B cell (primary cell): ENCODE measurements at regions not wholly inside any gene's neighbourhood (a gene's known extent, or its start where the extent isn't known, plus 50 kb on each side); places are given as distances from the start of the nearest gene placed in this dataset.

Source experiments
- ATAC-seq: fragments of 200-7000 bp; cut with Tn5 transposase; one replicate; pipeline ENCODE4 v1.10.0; 2021; ENCODE audit warnings: low read depth, mild to moderate bottlenecking, moderate number of reproducible peaks, moderate library complexity
- CTCF ChIA-PET: fragments of 350-600 bp; sonication (Branson Sonifier 250); formaldehyde crosslinking; loops from one replicate; lab custom pipeline; 2021; ENCODE audit warnings: antibody characterized with exemption, inconsistent platforms; lab: Charles Lee
- POLR2A ChIA-PET: fragments of 350-600 bp; sonication (Branson Sonifier 250); formaldehyde crosslinking; loops from one replicate; lab custom pipeline; 2021; ENCODE audit warnings: antibody characterized with exemption; lab: Charles Lee
- DNase-seq: peaks from one replicate; pipeline ENCODE4 v3.0.0; 2013
- H2AFZ ChIP-seq: 2 replicates; pipeline ENCODE4 v1.6.1; 2012; ENCODE audit warnings: mild to moderate bottlenecking, low read depth, low read length; ENCODE audit not compliant: insufficient read depth, poor library complexity, severe bottlenecking
- H3K27ac ChIP-seq, 2 donors: 1 replicate in 1 of 2; 2 replicates in 1 of 2; pipeline ENCODE4 v1.5.1; 2012 to 2013; ENCODE audit warnings: low read length in 2 of 2, mild to moderate bottlenecking in 2 of 2, moderate library complexity in 1 of 2
- H3K27me3 ChIP-seq, 4 experiments: fragments of 200-600 bp in 1 of 4; sonication (generic) in 1 of 4; replicated peaks in 1 of 4; 1 replicate in 2 of 4; 2 replicates in 2 of 4; pipeline versions ENCODE4 v1.6.1 to v1.7.0; 2013 to 2016; ENCODE audit warnings: low read length in 3 of 4, mild to moderate bottlenecking in 2 of 4, mixed read lengths in 1 of 4, moderate library complexity in 1 of 4; ENCODE audit not compliant: insufficient read depth in 4 of 4, control insufficient read depth in 3 of 4; ENCODE audit errors: control extremely low read depth in 1 of 4
- H3K36me3 ChIP-seq, 2 experiments: replicated peaks in 1 of 2; 1 replicate in 1 of 2; 2 replicates in 1 of 2; pipeline versions ENCODE4 v1.6.1 to v1.7.1; 2013; ENCODE audit warnings: low read length in 1 of 2; ENCODE audit not compliant: insufficient read depth in 2 of 2, control insufficient read depth in 1 of 2; ENCODE audit errors: control extremely low read depth in 1 of 2, extremely low read depth in 1 of 2
- H3K4me1 ChIP-seq, 2 donors: fragments of 200-600 bp in 1 of 2; sonication (generic) in 1 of 2; 1 replicate in 1 of 2; 2 replicates in 1 of 2; pipeline versions ENCODE4 v1.5.1 to v1.6.1; 2013 to 2017; ENCODE audit warnings: low read length in 2 of 2; ENCODE audit not compliant: control insufficient read depth in 2 of 2, insufficient read depth in 2 of 2
- H3K4me2 ChIP-seq: replicated peaks from 2 replicates; pipeline ENCODE3; 2012; ENCODE audit warnings: mild to moderate bottlenecking, low read depth, low read length; ENCODE audit not compliant: poor library complexity, severe bottlenecking
- H3K4me3 ChIP-seq, 5 experiments: fragments of 200-600 bp in 1 of 5; sonication (generic) in 1 of 5; 1 replicate in 3 of 5; 2 replicates in 2 of 5; pipeline versions ENCODE4 v1.5.1 to v1.7.0; 2011 to 2016; ENCODE audit warnings: low read length in 4 of 5, mild to moderate bottlenecking in 4 of 5, low read depth in 2 of 5, control low read depth in 1 of 5, moderate library complexity in 1 of 5; ENCODE audit not compliant: insufficient read depth in 1 of 5; ENCODE audit errors: control extremely low read depth in 1 of 5, extremely low read depth in 1 of 5
- H3K79me2 ChIP-seq: fragments of 200-600 bp; sonication (generic); one replicate; pipeline ENCODE4 v1.6.0; 2016; ENCODE audit warnings: low read length; ENCODE audit not compliant: control insufficient read depth, insufficient read depth
- H3K9ac ChIP-seq: fragments of 200-600 bp; sonication (generic); 2 replicates; pipeline ENCODE4 v1.6.1; 2017; ENCODE audit warnings: mild to moderate bottlenecking, low read length, moderate library complexity
- H3K9me3 ChIP-seq, 3 donors: one replicate each; pipeline versions ENCODE4 v1.6.1 to v1.7.1; 2013; ENCODE audit warnings: low read length in 2 of 3; ENCODE audit not compliant: control insufficient read depth in 2 of 3, insufficient read depth in 1 of 3; ENCODE audit errors: control extremely low read depth in 1 of 3
- H4K20me1 ChIP-seq: 2 replicates; pipeline ENCODE4 v1.6.0; 2012; ENCODE audit warnings: mild to moderate bottlenecking, low read length; ENCODE audit not compliant: insufficient read depth, control insufficient read depth, poor library complexity, severe bottlenecking
- H3K27ac Mint-ChIP-seq: one replicate; pipeline ENCODE4 v1.8.0; 2021; ENCODE audit warnings: mixed read lengths
- H3K27me3 Mint-ChIP-seq: one replicate; pipeline ENCODE4 v1.8.0; 2021; ENCODE audit warnings: mixed read lengths
- H3K4me1 Mint-ChIP-seq: one replicate; pipeline ENCODE4 v1.8.0; 2021; ENCODE audit warnings: mixed read lengths
- H3K4me3 Mint-ChIP-seq: one replicate; pipeline ENCODE4 v1.8.0; 2021; ENCODE audit warnings: mixed read lengths
- H3K9me3 Mint-ChIP-seq: one replicate; pipeline ENCODE4 v1.8.0; 2022; ENCODE audit warnings: mixed read lengths; ENCODE audit not compliant: insufficient read depth
- CTCF ChIP-seq: fragments of 200-600 bp; IDR thresholded peaks from one replicate; pipeline ENCODE4 v1.8.0; 2022; ENCODE audit warnings: antibody characterized with exemption, mild to moderate bottlenecking
- EZH2 ChIP-seq: IDR thresholded peaks from 2 replicates; pipeline ENCODE4 v1.6.1; 2012; ENCODE audit warnings: borderline replicate concordance, low read depth, mild to moderate bottlenecking, moderate library complexity, low read length; ENCODE audit not compliant: insufficient read depth, poor library complexity, severe bottlenecking
- WGBS: methylation state at CpG from one replicate; pipeline ENCODE4 v1.1.5; 2013; ENCODE audit warnings: missing lambda C conversion rate; ENCODE audit not compliant: insufficient coverage; 5-methylcytosine and 5-hydroxymethylcytosine counted together
- intact Hi-C: fragments of 100-400 bp; cut with micrococcal nuclease; formaldehyde crosslinking; loops from one replicate; pipeline ENCODE4 v1.10.0; 2022

GRCh38 chr4:138449938-138450337 is 207.8 kb upstream of the SLC7A11 start:
- Mint-ChIP-seq H3K4me1 (no peaks in the 10 kb centered on the region), H3K4me3 (no peak overlapping the region), H3K9me3 (no peaks in the 10 kb centered on the region), H3K27ac (no peak overlapping the region), H3K27me3 (no peaks in the 10 kb centered on the region)
- ChIA-PET POLR2A (no interaction called here), CTCF (no interaction called here)
- H3K36me3 ChIP-seq = no peaks in the 10 kb centered on the region
- no peak for DNase-seq
- TF ChIP-seq CTCF (no peak), EZH2 (no peak)
- H3K27ac ChIP-seq = no peak overlapping the region
- H3K4me3 ChIP-seq = no peak overlapping the region
- no peak overlapping the region for H3K4me2 ChIP-seq
- no peaks in the 10 kb centered on the region for H3K4me1 ChIP-seq
- no peaks in the 10 kb centered on the region for H3K27me3 ChIP-seq
- WGBS = 63% methylated on average over 2 of the region's 3 CpGs
- no peaks in the 10 kb centered on the region for H3K79me2 ChIP-seq
- intact Hi-C loops = no loop called here
- ATAC-seq = no peak
- H4K20me1 ChIP-seq = no peaks in the 10 kb centered on the region
- H2AFZ ChIP-seq = no peak overlapping the region
- peaks cover 0 to 1% (median 0%) of the 10 kb centered on the region in 3 donors for H3K9me3 ChIP-seq
- no peak overlapping the region for H3K9ac ChIP-seq

GRCh38 chr4:138448169-138448568 is 206.0 kb upstream of the SLC7A11 start:
- H3K4me2 ChIP-seq = no peak overlapping the region
- H3K27me3 Mint-ChIP-seq = no peaks in the 10 kb centered on the region
- TF ChIP-seq CTCF (no peak), EZH2 (no peak)
- no peak overlapping the region for H3K4me3 Mint-ChIP-seq
- ATAC-seq (no peak), DNase-seq (no peak)
- intact Hi-C loops = no loop called here
- no peaks in the 10 kb centered on the region for H3K9me3 ChIP-seq
- no peaks in the 10 kb centered on the region for H3K4me1 ChIP-seq
- ChIA-PET POLR2A (no interaction called here), CTCF (no interaction called here)
- no peak overlapping the region for H3K9ac ChIP-seq
- no peak overlapping the region for H3K4me3 ChIP-seq
- no peaks in the 10 kb centered on the region for H3K79me2 ChIP-seq
- H3K27ac Mint-ChIP-seq = no peak overlapping the region
- H3K9me3 Mint-ChIP-seq = peaks cover 6% of the 10 kb centered on the region
- H4K20me1 ChIP-seq = no peaks in the 10 kb centered on the region
- H3K4me1 Mint-ChIP-seq = no peaks in the 10 kb centered on the region
- no CpG with 5 or more reads among the region's 1 CpG for WGBS
- H2AFZ ChIP-seq = no peak overlapping the region
- H3K36me3 ChIP-seq = no peaks in the 10 kb centered on the region
- no peak overlapping the region for H3K27ac ChIP-seq
- H3K27me3 ChIP-seq = no peaks in the 10 kb centered on the region
